OCI-LY3 (cell line): ENCODE measurements at regions not wholly inside any gene's neighbourhood (a gene's known extent, or its start where the extent isn't known, plus 50 kb on each side); places are given as distances from the start of the nearest gene placed in this dataset.
"Not testable (repeated sequence)": the region's sequence is repeated elsewhere in the genome, so short reads cannot be mapped to it uniquely, and the experiment has no call there.

ENCODE experiments used
- H2AFZ ChIP-seq: fragments of 200-600, 300-600 bp; shearing (Covaris generic); 2 replicates; pipeline ENCODE4 v1.6.0; 2014; ENCODE audit warnings: antibody characterized with exemption, low read depth, low read length
- H3K27ac ChIP-seq: fragments of 200-600, 300-600 bp; sonication (generic); 2 replicates; pipeline ENCODE4 v1.5.1; 2014; ENCODE audit warnings: mild to moderate bottlenecking, low read length, moderate library complexity, mixed read lengths
- H3K27me3 ChIP-seq: fragments of 200-600, 300-600 bp; sonication (generic); 2 replicates; pipeline ENCODE4 v1.6.1; 2014; ENCODE audit warnings: low read depth, low read length, mixed read lengths
- H3K36me3 ChIP-seq: fragments of 200-600, 300-600 bp; sonication (generic); replicated peaks from 2 replicates; pipeline ENCODE3; 2014; ENCODE audit warnings: low read depth, low read length, mixed read lengths
- H3K4me1 ChIP-seq: fragments of 300-600, 200-600 bp; sonication (generic); 2 replicates; pipeline ENCODE4 v1.6.1; 2014; ENCODE audit warnings: low read length, mixed read lengths
- H3K4me2 ChIP-seq: fragments of 200-600, 300-600 bp; sonication (generic); 2 replicates; pipeline ENCODE4 v1.6.1; 2014; ENCODE audit warnings: low read length, mixed read lengths
- H3K4me3 ChIP-seq: fragments of 300-600, 200-600 bp; sonication (generic); 2 replicates; pipeline ENCODE4 v1.5.1; 2014; ENCODE audit warnings: antibody characterized with exemption, mild to moderate bottlenecking, low read length, moderate library complexity
- H3K79me2 ChIP-seq: fragments of 300-600, 200-600 bp; shearing (Covaris generic); 2 replicates; pipeline ENCODE4 v1.6.1; 2014; ENCODE audit warnings: mild to moderate bottlenecking, low read length, mixed read lengths
- H3K9ac ChIP-seq: fragments of 300-600, 200-600 bp; shearing (Covaris generic); 2 replicates; pipeline ENCODE4 v1.6.0; 2014; ENCODE audit warnings: mild to moderate bottlenecking, low read length, moderate library complexity
- H3K9me3 ChIP-seq: fragments of 200-600, 300-600 bp; shearing (Covaris generic); 2 replicates; pipeline ENCODE4 v1.6.1; 2014; ENCODE audit warnings: low read length, mixed read lengths; ENCODE audit not compliant: insufficient read depth
- H4K20me1 ChIP-seq: fragments of 200-600, 300-600 bp; sonication (generic); 2 replicates; pipeline ENCODE4 v1.6.1; 2016; ENCODE audit warnings: low read length, mixed read lengths; ENCODE audit not compliant: insufficient read depth
- EZH2phosphoT487 ChIP-seq: fragments of 200-600 bp; shearing (Covaris generic); IDR thresholded peaks from 2 replicates; pipeline ENCODE4 v1.6.1; 2018; ENCODE audit warnings: antibody characterized with exemption, mixed run types, low read depth
- TF ChIP-seq, protein P1 (sequence below): fragments of 200-600, 300-600 bp; sonication (generic); IDR thresholded peaks from 2 replicates; pipeline ENCODE4 v1.5.1; 2014; ENCODE audit warnings: antibody characterized with exemption, low read length, low read depth

DNA sequence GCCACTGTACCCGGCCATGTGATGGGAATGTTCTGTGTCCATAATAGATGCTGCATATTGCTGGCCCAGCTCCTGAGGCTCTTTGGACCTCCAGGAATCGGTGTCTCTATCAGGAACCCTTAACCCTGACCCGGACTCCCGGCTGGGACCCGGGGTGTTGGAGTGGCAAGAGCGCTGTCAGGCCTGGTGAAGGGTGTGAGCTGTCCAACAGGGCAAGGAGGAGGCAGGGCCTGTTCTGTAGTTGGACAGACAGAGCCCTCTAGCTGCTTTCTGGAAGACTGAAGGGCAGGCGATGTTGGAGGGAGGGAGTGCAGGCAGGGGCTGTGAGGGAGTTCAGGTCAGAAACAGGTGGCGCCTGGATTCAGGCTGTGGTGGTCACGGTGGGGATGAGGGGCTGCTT lies 3082.3 kb downstream of the RPIA start:
- H3K4me2 ChIP-seq, H3K9me3 ChIP-seq, H2AFZ ChIP-seq, H3K9ac ChIP-seq, H3K27ac ChIP-seq, H3K79me2 ChIP-seq, H3K27me3 ChIP-seq, H4K20me1 ChIP-seq, H3K36me3 ChIP-seq, H3K4me3 ChIP-seq, H3K4me1 ChIP-seq: not testable (repeated sequence)

DNA sequence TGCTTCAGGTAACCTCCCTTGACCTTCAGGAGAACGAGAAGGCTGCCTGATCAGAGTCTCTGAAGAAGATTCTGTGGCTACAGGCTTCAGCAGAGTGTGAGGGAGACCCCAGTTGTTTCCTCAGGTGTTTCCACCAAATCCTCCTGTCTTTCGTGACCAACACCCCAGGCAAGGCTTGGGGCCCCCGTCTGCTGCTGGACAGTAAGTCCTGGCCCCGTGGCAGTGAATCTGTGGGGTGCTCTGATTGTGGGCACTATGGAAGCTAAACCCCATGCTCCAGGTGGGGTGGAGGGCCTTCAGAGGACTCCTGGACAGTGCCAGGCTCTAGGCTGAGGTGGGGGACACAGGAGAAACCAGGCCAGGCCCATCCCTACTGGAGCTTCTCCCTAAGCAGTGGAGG lies 3083.7 kb downstream of the RPIA start:
- not testable (repeated sequence) for H3K27me3 ChIP-seq, H2AFZ ChIP-seq, H3K4me2 ChIP-seq, H3K79me2 ChIP-seq, H3K27ac ChIP-seq, H3K36me3 ChIP-seq, H3K4me1 ChIP-seq, H3K4me3 ChIP-seq, H3K9me3 ChIP-seq, H4K20me1 ChIP-seq, H3K9ac ChIP-seq

DNA sequence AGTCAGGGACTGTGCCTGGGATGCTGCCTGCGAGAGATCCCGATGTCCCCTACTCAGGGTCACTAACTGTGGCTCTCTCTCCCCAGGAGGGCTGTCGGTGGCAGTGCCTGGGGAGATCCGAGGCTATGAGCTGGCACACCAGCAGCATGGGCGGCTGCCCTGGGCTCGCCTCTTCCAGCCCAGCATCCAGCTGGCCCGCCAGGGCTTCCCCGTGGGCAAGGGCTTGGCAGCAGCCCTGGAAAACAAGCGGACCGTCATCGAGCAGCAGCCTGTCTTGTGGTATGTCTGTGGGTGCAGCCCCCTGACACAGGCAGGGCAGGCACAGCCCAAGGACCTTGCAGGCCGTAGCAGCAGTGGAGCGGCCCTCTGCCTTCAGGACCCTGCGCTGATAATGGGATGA lies 3088.9 kb downstream of the RPIA start:
- H4K20me1 ChIP-seq, H3K27me3 ChIP-seq, H3K4me1 ChIP-seq, H3K27ac ChIP-seq, H2AFZ ChIP-seq, H3K79me2 ChIP-seq, H3K4me2 ChIP-seq, H3K4me3 ChIP-seq, H3K9me3 ChIP-seq, H3K9ac ChIP-seq, H3K36me3 ChIP-seq: not testable (repeated sequence)

DNA sequence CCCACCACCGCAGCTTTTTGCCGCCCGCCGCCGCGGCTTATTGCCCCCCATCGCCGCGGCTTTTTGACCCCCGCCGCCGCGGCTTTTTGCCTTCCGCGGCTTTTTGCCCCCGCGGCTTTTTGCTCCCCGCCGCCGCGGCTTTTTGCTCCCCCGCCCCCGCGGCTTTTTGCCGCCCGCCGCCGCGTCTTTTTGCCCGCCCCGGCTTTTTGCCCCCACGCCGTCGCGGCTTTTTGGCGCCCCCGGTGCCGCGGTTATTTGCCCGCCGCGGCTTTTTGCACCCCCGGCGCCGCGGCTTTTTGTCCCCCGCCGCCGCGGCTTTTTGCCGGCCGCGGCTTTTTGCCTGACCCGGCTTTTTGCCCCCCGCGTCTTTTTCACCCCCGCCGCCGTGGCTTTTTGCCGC lies 3061.8 kb upstream of the TEKT4 start:
- H3K4me1 ChIP-seq, H3K4me2 ChIP-seq, H4K20me1 ChIP-seq, H3K9ac ChIP-seq, H3K79me2 ChIP-seq, H2AFZ ChIP-seq, H3K36me3 ChIP-seq, H3K27me3 ChIP-seq, H3K4me3 ChIP-seq, H3K9me3 ChIP-seq, H3K27ac ChIP-seq: not testable (repeated sequence)

DNA sequence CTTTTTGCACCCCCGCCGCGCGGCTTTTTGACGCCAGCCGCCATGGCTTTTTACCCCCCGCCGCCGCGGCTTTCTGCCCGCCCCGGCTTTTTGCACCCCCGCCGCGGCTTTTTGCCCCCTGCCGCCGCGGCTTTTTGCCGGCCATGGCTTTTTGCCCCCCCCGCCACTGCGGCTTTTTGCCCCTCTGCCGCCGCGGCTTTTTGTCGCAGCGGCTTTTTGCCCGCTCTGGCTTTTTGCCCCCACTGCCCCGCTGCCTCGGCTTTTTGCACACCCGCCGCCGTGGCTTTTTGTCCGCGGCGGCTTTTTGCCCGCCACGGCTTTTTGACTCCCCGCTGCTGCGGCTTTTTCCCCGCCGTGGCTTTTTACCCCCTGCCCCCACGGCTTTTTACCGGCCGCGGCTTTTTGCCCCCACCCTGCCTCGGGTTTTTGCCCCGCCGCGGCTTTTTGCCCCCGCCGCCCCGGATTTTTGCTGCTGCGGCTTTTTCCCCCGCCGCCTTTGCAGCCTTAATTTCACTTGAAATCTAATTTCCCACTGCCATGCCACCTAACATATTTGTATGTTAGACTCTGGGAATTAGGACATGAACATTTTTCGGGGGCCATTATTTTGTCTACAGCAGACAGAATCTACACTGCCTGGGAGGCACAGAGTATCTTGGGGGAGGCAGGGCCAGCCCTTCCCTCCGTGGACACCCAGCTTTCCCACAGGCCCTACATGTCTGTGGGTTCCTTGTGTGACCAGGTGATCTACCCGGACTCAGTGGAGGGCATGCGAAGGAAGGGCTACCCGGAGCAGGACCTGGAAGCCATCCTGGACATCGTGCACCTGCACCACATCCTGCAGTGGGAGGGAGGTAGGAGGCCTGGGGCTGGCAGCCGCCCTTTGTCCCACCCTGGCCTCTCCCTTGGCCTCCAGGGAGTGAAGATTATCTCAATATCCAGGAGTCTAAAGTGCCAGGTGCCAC lies 3031.0 kb upstream of the TEKT4 start:
- no peaks in the 10 kb centered on the region for H3K27me3 ChIP-seq
- H3K9me3 ChIP-seq: no peaks in the 10 kb centered on the region
- no peaks in the 10 kb centered on the region for H3K36me3 ChIP-seq
- H3K79me2 ChIP-seq: no peaks in the 10 kb centered on the region
- no peak overlapping the region for H3K4me2 ChIP-seq
- H3K4me1 ChIP-seq: no peaks in the 10 kb centered on the region
- no peak overlapping the region for H3K9ac ChIP-seq
- no peak overlapping the region for H2AFZ ChIP-seq
- H3K4me3 ChIP-seq: no peak overlapping the region
- H4K20me1 ChIP-seq: no peaks in the 10 kb centered on the region
- no peak for TF ChIP-seq EZH2phosphoT487
- TF ChIP-seq, protein P1, sequence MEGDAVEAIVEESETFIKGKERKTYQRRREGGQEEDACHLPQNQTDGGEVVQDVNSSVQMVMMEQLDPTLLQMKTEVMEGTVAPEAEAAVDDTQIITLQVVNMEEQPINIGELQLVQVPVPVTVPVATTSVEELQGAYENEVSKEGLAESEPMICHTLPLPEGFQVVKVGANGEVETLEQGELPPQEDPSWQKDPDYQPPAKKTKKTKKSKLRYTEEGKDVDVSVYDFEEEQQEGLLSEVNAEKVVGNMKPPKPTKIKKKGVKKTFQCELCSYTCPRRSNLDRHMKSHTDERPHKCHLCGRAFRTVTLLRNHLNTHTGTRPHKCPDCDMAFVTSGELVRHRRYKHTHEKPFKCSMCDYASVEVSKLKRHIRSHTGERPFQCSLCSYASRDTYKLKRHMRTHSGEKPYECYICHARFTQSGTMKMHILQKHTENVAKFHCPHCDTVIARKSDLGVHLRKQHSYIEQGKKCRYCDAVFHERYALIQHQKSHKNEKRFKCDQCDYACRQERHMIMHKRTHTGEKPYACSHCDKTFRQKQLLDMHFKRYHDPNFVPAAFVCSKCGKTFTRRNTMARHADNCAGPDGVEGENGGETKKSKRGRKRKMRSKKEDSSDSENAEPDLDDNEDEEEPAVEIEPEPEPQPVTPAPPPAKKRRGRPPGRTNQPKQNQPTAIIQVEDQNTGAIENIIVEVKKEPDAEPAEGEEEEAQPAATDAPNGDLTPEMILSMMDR: no peak
- no peak overlapping the region for H3K27ac ChIP-seq

DNA sequence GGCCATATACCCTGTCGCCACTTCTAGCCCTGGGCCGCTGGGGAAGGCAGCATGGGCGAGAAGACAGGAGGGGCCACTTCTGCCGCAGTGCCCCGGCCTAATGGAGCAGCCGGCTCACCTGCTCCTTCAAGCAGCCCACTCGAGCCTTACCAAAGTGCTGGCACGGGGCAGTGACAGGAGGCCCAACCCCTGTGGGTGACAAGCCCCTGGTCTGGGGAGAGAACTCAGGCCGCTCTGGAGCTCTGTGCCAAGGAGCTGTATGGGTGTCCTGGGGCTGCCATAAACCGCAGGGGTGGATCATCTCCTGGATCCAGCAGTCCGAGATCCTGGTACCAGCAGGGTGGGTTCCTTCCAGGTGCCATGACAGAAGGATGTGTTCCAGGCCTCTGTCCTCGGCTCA lies 3029.0 kb upstream of the TEKT4 start:
- H3K27me3 ChIP-seq, H3K4me1 ChIP-seq, H2AFZ ChIP-seq, H3K79me2 ChIP-seq, H3K4me3 ChIP-seq, H3K4me2 ChIP-seq, H3K9ac ChIP-seq, H3K36me3 ChIP-seq, H4K20me1 ChIP-seq, H3K27ac ChIP-seq, H3K9me3 ChIP-seq: not testable (repeated sequence)

DNA sequence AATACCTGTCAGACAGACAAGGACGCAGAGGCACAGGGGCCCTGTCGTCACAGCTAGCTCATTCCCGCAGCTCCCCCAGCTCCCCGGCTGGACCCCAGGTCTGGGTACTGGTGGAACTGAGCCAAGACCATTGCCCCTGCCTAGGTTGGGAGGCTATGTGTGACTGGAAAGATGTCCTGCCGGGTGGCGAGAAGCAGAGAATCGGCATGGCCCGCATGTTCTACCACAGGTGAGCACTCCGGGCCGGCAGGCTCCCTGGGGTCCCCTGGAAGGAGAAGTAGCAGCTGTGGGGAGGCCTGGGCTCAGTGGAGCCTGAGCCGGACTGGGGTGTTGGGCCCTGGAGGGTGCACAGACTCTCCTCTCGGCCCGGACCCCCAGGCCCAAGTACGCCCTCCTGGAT lies 3028.3 kb upstream of the TEKT4 start:
- H3K27ac ChIP-seq, H3K9ac ChIP-seq, H2AFZ ChIP-seq, H4K20me1 ChIP-seq, H3K36me3 ChIP-seq, H3K79me2 ChIP-seq, H3K4me3 ChIP-seq, H3K4me2 ChIP-seq, H3K9me3 ChIP-seq, H3K4me1 ChIP-seq, H3K27me3 ChIP-seq: not testable (repeated sequence)

DNA sequence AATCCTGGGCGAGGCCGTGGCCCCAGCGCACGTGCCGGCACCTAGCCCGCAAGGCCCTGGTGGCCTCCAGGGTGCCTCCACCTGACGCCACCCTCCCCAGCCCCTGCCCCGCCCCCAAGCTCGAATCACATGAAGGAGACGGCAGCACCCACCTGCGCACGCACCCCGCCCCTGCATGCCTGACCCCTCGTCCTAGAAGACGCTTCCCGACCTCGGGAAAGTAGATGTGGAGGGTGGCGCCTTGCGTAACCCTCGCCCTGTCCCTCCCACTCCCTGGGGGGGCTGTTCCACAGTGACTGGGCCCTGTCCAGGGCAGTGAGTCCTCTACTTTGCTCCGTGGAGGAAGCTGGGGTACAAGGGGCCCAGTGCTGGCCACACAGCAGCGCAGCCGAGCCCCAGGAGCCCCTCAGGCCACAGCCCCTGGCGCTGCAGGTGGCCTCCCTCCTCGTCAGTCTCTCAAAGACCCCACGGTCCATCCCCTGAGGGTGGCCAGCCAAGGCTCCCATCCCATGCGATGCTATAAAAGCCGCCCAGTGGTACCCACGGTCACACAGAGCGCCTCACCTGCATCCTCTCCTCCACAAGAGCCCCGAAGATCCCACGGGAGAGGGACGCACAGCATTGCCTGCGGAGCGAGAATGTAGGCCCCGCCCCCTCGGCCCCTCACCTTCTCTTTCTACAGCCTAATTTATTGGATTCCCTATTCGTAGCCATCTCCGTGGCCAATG lies 3027.3 kb upstream of the TEKT4 start:
- not testable (repeated sequence) for H3K9me3 ChIP-seq, H3K79me2 ChIP-seq, H3K36me3 ChIP-seq, H3K27ac ChIP-seq, H3K9ac ChIP-seq, H3K4me1 ChIP-seq, H3K4me2 ChIP-seq, H3K4me3 ChIP-seq, H3K27me3 ChIP-seq, H2AFZ ChIP-seq, H4K20me1 ChIP-seq
